Amniotic stem cell (primary cell): ENCODE measurements at regions not wholly inside any gene's neighbourhood (a gene's known extent, or its start where the extent isn't known, plus 50 kb on each side); places are given as distances from the start of the nearest gene placed in this dataset.
"Not testable (repeated sequence)": the region's sequence is repeated elsewhere in the genome, so short reads cannot be mapped to it uniquely, and the experiment has no call there.

ENCODE experiments used
- DNase-seq: peaks from one replicate; lab custom pipeline; 2025; lab: John Stamatoyannopoulos, UW

DNA sequence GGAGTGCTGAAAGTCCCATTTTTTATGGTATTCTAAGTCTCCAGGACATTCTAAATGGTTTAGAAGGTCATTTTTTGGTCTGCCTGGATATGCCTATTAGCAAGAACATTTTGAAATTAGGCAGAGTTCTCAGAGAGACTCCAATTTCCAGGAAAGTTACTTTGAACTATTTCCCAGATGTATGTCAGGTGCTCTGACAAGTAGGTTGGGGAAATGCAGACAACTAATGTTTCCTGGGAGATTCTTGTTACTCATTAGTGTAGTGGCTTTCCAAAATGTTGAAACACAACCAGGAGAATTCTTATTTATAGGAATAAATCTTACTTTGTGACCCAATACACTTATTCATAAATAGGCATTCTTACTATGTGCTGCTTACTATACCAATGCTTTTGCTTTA is 268.4 kb downstream of the ZNF37A start:
- DNase-seq = not testable (repeated sequence)

DNA sequence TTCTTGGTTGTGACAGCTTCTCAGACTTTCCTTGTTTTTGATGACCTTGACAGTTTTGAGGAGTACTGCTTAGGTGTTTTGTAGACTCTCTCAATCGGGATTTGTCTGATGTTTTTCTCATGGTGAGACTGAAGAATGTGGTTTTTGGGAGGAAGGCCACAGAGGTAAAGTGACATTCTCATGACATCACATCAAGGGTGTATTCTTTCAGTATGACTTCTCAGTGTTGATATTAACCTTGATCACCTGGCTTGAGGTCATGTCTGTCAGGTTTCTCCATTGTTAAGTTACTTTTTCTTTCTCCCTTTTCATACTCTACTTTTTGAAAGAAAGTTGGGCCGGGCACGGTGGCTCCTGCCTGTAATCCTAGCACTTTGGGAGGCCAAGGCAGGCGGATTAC is 269.9 kb downstream of the ZNF37A start:
- not testable (repeated sequence) for DNase-seq

DNA sequence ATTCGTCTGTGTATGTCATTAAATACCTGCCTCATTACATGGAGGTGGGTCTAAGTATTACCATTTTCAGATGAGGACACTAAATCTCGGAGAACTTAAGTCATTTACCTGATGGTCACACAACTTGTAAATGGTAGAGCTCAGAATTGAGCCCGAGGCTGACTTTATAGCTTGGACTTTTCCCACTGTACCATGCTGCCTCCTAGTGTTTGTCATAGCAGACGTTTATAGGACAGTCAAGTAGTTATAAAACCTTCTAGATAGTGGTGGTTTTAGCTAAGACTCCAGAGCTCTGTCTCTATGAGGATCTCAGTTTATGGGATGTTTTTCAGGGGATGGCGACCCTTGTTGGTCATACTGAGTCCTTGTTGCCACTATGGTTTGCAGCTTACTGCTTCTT is 271.8 kb downstream of the ZNF37A start:
- DNase-seq = not testable (repeated sequence)

DNA sequence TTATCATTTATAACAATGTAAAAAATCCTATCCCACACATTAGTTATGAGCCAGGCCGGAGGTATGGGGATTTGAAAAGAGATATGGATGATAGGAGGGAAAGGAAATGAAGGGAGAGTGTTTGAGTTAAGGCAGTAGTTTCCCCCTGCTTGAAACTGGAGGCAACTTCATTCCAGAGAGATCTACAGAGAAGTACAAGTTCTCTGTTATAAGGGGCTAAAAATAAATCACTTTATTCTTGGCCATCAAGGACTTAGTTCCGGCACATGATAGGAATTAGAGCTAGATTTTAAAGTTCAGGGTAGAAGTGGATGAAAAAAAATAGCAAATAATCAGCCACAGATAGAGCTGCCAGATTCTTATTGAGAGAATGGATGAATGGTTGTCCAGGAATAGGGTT is 289.7 kb downstream of the ZNF37A start:
- DNase-seq = not testable (repeated sequence)

DNA sequence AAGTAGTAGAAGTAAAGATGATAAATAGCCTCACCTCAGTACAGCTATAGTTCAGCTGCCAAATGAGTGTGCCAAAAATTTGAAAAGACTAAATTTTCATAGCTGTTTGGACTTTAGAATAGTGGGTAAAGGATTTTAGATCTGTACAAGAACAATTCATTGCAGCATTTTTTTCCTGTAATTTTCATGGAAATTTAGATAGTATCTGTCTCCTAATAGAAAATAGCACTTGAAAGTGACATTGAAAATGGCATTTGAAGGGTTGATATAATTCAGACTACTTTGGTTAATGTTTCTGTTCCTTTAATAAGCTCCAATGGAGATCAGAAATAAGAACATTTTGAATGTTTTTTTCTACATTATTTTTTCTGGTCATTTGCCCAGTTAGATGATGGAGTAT is 292.7 kb downstream of the ZNF37A start:
- DNase-seq = not testable (repeated sequence)

DNA sequence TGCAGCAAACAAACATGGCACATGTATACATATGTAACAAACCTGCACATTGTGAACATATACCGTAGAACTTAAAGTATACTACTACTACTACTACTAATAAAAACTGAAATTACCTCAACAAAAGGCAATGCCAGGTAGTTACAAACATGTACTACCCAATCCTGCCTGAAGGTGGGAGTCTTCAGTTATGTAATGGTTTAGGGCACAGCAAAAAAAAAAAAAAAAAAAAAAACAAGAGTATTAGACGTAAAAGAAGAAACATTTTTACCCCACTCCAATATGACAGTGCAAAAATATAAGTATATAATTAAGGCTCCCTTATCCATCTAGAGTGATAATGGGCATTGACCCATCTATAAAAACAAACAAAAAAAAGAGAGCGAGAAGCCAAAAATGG is 296.6 kb downstream of the ZNF37A start:
- DNase-seq = not testable (repeated sequence)

DNA sequence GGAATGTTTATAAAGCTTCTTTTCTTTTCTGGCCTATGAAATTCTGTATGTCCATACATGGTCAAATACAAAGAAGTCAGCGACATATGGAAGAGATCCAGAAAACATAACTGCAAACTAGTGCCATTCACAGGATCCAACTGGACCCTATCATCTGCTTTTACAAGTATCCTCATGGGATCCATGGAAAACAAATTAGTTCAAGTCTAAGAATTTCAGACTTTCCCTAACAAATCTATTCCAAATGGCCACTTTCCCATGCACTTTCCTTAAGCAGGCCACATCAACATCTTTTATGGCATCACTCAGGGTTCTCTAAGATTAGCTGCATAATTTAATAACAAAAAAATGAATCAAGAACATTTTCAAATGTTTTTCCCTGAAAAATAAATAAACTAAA is 301.3 kb downstream of the ZNF37A start:
- DNase-seq = not testable (repeated sequence)

DNA sequence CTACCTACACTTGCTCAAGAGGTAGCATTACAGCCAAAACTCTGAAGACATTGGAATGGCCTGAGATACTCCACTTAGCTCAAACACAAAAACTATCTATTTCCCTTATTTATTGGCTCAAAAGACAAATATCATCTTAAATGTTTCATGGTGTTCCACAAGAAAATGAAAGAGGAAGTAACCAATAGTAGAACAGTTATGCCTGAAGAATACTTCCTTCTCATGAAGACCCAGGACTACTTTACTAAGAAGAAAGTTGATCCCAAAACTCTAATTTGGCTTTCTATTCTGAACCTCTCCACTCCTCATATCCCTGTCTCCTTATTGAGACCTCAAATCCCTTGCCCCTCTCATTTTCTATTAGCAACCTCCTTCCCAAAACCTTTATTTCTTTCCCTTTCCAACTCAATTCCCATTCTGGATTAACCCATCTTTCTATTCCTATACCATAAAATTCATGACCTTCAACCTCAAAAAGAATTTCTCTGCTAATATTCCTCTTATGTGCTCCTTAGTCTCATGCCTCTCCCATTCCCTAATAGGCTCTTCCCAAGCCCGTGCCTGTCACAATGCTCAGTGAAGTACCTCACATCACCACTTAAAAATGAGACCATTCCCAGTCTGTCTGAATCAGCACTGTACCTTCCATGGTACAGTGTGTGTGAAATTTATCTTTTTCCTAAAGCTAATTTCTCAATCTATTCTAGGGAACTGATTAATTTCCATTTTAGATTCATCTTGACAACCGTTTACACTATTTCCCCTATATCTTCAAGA is 302.2 kb downstream of the ZNF37A start:
- DNase-seq = not testable (repeated sequence)

DNA sequence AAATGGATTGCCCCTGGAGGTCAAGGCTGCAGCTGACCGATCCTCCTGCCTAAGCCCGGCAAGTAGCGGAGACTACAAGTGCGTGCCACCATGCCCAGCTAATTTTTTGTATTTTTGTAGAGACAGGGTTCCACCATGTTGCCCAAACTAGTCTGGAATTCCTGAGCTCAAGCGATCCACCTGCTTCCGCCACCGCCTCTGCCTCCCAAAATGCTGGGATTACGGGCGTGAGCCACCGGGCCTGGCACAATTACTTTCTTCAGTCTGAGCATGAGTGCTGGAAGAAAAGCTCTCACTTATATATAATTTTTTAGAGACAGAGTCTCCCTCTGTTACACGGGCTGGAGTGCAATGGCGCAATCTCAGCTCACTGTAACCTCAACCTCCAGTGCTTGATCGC is 307.4 kb downstream of the ZNF37A start:
- DNase-seq = not testable (repeated sequence)

DNA sequence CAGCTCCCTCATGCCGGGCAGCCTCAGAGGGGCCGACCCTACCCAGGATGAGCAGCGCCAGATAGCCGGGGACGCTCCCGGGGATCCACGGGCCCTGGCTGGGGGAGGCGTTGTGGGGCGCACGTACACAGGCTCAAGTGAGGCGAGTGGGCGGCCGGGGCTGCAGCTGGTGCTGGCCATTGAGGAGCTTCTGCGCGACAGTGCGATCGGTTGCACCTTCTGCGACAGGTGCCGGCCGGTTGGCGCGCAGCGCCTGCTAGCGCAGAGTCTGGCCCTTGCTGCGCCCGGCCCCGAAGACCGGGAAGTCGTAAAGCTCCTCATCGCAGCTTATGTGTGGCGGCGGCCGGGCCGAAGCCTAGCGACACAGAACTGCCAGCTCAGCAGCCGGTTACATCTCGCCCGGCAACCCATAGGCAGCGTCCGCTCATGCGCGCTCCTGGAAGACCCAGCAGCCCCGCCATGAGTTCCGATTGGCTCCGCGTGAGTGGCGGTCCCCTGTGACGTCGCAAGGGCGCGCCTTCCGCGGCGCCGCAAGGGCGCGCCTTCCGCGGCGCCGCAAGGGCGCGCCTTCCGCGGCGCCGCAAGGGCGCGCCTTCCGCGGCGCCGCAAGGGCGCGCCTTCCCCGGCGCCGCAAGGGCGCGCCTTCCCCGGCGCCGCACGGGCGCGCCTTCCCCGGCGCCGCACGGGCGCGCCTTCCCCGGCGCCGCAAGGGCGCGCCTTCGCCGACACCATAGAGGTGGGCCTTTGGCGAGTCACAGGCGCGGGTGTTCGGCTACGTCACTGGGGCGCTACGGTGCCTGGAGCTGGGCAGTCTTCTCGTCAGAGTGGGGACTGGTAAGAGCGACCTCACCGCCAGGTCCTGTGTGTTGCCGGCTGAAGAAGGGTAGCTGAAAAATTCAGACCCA is 308.6 kb downstream of the ZNF37A start:
- DNase-seq = peak; percentile 76

DNA sequence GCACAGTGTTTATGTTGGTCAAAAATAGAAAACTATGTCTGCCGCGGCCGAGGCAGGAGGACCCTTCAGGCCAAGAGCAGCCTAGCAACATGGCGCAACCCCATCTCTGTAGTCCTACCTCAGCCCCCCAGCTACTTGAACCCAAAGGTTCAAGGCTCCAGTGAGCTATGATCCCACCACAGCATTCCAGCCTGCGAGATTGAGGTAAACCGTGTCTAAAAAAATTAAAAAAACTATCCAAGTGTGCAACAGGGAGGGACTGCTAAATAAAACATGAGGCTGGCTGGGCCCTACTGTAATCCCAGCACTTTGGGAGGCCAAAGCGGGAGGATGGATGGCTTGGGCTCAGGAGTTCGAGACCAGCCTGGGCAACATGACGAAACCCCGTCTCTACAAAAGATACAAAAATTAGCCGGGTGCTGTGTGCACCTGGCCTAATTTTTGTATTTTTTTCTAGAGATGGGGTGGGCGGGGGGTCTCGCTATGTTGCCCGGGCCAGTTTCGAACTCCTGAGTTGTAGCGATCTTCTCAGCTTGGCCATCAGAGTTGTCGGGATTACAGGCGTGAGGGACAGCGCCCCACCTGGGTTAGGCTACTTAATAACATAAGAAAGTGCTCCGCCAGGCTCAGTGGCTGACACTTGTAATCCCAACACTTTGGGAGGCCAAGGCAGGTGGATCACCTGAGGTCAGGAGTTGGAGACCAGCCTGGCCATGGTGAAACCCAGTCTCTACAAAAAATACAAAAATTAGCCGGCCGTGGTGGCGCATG is 309.4 kb downstream of the ZNF37A start:
- not testable (repeated sequence) for DNase-seq

DNA sequence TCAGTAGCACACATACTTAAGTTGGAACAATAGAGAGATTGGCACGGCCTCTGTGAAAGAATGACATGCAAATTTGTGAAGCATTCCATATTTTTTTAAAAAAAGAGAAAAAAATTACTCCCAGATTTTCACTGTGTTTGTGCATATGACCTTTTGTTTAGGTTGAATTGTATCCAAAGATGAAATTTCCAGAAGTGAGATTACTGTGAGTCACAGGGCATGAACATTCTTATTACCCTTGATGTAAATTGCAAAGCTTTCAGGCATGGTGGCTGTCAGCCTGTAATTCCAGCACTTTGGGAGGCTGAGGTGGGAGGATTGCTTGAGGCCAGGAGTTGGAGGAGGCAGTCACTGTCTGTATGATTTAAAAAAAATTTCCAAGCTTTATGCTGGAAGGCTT is 329.5 kb downstream of the ZNF37A start:
- not testable (repeated sequence) for DNase-seq

DNA sequence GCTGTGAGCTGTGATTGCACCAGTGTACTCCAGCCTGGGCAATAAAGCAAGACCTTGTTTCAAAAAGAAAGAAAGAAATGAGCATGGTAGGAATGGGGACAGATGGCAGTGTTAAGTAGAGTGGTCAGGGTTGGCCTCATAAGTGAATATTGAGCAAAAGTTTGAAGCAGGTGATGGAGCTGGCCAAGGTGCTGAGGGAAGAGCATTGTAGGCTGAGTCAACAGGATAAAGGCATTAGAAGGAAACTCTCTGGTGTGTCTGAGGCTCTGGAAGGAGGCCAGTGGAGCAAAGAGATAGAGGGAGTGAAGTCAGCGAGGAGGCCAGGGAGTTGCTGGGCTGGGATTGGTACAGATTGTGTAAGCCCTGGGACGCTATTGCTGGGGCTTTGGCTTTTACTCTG is 336.1 kb downstream of the ZNF37A start:
- not testable (repeated sequence) for DNase-seq

DNA sequence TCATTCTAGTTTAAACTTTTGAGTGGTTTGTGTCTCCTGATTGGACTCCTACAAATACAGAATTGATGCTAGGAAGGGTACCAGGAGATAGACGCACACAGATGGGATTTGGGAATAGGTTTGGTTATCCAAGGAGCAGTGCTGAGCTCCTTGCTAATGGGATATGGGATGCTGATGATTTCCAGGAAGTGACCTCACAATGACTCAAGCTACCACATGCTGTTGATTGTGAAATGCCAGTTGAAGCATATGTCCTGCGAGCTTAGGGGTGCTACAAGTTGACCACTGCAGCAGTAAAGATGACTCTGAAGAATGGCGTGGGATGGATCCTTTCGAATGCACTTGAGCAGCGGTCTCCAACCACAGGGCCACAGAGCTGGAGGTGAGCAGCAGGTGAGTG is 343.2 kb downstream of the ZNF37A start:
- not testable (repeated sequence) for DNase-seq

DNA sequence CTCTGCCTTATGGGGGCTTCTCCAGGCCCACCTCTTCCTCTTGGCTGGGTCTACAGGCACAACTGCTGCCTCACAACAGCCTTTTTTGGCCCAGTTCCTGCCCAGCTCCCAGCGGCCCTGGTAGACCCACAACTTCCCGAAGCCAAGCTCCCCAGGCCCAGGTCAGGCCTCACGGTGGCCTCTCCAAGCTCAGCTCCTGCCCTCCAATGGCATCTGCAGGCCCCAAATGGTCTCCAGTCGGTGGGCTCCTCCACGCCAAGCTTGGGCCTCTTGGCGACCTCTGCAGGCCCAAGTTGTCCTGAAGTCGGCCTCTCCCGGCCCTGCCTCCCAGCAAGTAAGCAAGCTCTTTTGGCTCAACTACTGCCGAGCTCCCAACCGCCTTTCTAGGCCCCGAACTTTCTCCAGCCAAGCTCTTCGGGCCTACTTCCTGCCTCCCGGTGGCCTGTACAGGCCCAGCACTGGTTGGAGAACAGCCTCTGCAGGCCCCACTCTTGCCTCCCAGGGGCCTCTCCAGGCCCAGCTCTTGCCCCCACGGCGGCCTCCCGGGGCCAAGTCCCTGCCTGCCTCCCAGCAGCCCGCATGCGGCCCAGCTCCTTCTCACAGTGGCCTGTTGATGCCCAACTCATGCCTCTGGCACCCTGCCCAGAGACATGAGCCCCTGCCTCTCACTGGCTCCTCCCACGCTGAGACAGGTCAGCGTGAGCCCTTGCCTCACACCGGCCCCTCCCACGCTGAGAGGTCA is 354.6 kb downstream of the ZNF37A start:
- DNase-seq = not testable (repeated sequence)

DNA sequence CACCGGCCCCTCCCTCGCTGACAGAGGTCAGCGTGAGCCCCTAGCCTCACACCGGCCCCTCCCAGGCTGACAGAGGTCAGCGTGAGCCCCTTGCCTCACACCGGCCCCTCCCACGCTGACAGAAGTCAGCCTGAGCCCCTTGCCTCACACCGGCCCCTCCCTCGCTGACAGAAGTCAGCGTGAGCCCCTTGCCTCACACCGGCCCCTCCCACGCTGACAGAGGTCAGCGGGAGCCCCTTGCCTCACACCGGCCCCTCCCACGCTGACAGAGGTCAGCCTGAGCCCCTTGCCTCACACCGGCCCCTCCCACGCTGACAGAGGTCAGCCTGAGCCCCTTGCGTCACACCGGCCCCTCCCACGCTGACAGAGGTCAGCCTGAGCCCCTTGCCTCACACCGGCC is 355.5 kb downstream of the ZNF37A start:
- not testable (repeated sequence) for DNase-seq

DNA sequence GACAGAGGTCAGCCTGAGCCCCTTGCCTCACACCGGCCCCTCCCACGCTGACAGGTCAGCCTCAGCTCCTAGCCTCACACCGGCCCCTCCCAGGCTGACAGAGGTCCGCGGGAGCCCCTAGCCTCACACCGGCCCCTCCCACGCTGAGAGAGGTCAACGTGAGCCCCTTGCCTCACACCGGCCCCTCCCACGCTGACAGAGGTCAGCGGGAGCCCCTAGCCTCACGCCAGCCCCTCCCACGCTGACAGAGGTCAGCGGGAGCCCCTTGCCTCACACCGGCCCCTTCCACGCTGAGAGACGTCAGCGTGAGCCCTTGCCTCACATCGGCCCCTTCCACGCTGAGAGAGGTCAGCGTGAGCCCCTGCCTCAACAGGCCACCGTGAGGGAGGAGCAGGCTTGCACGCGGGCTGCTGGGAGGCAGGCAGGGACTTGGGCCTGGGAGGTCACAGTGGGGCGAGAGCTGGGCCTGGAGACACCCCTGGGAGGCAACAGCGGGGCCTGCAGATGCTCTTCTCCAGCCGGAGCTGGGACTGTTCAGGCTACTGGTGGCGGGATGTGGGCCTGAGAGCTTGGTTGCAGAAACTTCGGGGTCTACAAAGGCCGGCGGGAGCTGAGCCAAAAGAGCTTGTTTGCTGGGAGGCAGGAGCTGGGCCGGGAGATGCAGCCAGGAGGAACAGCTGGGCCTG is 356.4 kb downstream of the ZNF37A start:
- DNase-seq = not testable (repeated sequence)

DNA sequence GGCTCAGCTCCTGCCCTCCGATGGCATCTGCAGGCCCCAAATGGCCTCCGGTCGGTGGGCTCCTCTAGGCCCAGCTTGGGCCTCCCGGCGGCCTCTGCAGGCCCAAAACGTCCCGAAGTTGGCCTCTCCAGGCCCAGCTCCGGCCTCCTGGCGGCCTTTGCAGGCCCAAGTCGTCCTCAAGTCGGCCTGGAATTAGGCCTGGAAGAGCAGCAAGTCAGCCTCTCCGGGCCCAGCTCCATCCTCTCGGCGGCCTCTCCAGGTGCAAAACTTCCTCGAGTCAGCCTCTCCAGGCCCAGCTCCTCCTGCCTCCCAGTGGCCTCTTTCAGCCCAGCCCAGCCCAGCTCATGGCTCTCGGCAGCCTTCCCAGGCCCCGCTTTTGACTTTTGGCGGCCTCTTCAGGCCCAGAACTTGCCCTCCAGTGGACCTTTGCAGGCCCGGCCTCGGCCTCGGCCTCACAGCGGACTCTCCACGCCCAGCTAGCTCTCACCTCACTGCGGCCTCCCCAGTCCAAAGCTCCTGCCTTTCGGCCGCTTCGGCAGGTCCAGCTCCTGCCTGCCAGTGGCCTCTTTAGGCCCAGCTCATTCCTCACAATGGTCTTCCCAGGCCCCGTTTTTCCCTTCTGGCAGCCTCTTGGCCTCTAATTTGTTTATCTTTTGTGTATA is 357.3 kb downstream of the ZNF37A start:
- DNase-seq = not testable (repeated sequence)
